GM23338 (cell line): ENCODE measurements at regions not wholly inside any gene's neighbourhood (a gene's known extent, or its start where the extent isn't known, plus 50 kb on each side); places are given as distances from the start of the nearest gene placed in this dataset.

Experiments
- ATAC-seq: fragments of 200-7000 bp; cut with Tn5 transposase; 3 replicates; pipeline ENCODE4 v1.9.1; 2020
- DNase-seq: peaks from one replicate; pipeline ENCODE4 v3.0.0-alpha.2; 2015; ENCODE audit warnings: low spot score
- H2AFZ ChIP-seq: fragments of 200-600 bp; sonication (generic); 2 replicates; pipeline ENCODE4 v1.8.0; 2016; ENCODE audit warnings: antibody characterized with exemption, mild to moderate bottlenecking, moderate library complexity
- H3F3A ChIP-seq: fragments of 200-600 bp; sonication (generic); replicated peaks from 2 replicates; pipeline ENCODE4 v1.8.0; 2017; ENCODE audit warnings: antibody characterized with exemption, mixed run types, low read depth
- H3K27ac ChIP-seq: fragments of 200-600 bp; sonication (generic); 2 replicates; pipeline ENCODE4 v1.6.1; 2016; ENCODE audit warnings: low read depth
- H3K27me3 ChIP-seq: fragments of 200-600 bp; sonication (generic); 2 replicates; pipeline ENCODE4 v1.8.0; 2016; ENCODE audit warnings: mild to moderate bottlenecking, mixed run types, moderate library complexity; ENCODE audit not compliant: insufficient read depth
- H3K36me3 ChIP-seq: fragments of 200-600 bp; sonication (generic); 2 replicates; pipeline ENCODE4 v1.8.0; 2016; ENCODE audit warnings: mild to moderate bottlenecking; ENCODE audit not compliant: insufficient read depth
- H3K4me1 ChIP-seq: fragments of 200-600 bp; sonication (generic); 2 replicates; pipeline ENCODE4 v1.8.0; 2016; ENCODE audit warnings: mild to moderate bottlenecking, moderate library complexity; ENCODE audit not compliant: insufficient read depth
- H3K4me2 ChIP-seq: fragments of 200-600 bp; sonication (generic); 2 replicates; pipeline ENCODE4 v1.7.1; 2017; ENCODE audit warnings: mixed run types
- H3K4me3 ChIP-seq: fragments of 200-600 bp; sonication (generic); 2 replicates; pipeline ENCODE4 v1.6.1; 2016; ENCODE audit warnings: mixed run types
- H3K79me2 ChIP-seq: fragments of 200-600 bp; sonication (generic); replicated peaks from 2 replicates; pipeline ENCODE4 v1.8.0; 2017; ENCODE audit warnings: mild to moderate bottlenecking; ENCODE audit not compliant: insufficient read depth
- H3K9me2 ChIP-seq: fragments of 200-600 bp; sonication (generic); 2 replicates; pipeline ENCODE4 v1.8.0; 2017; ENCODE audit not compliant: insufficient read depth
- H4K20me1 ChIP-seq: fragments of 200-600 bp; sonication (generic); replicated peaks from 2 replicates; pipeline ENCODE4 v1.8.0; 2017; ENCODE audit warnings: mild to moderate bottlenecking; ENCODE audit not compliant: insufficient read depth
- H3K27ac Mint-ChIP-seq: 2 replicates; pipeline ENCODE4 v1.8.0; 2020; ENCODE audit warnings: inconsistent platforms, mild to moderate bottlenecking, moderate library complexity, mixed read lengths
- H3K27me3 Mint-ChIP-seq: 3 replicates; pipeline ENCODE4 v1.8.0; 2022; ENCODE audit warnings: low read depth, mild to moderate bottlenecking, moderate library complexity, mixed read lengths, inconsistent platforms; ENCODE audit not compliant: insufficient read depth, poor library complexity
- H3K36me3 Mint-ChIP-seq: 3 replicates; pipeline ENCODE4 v1.8.0; 2021; ENCODE audit warnings: low read depth, mild to moderate bottlenecking, inconsistent platforms, moderate library complexity, mixed read lengths
- H3K4me1 Mint-ChIP-seq: 3 replicates; pipeline ENCODE4 v1.8.0; 2020; ENCODE audit warnings: mild to moderate bottlenecking, inconsistent platforms, mixed read lengths
- H3K4me3 Mint-ChIP-seq: 3 replicates; pipeline ENCODE4 v1.8.0; 2021; ENCODE audit warnings: moderate library complexity, mild to moderate bottlenecking, inconsistent platforms, mixed read lengths
- H3K9me3 Mint-ChIP-seq: 3 replicates; pipeline ENCODE4 v1.8.0; 2020; ENCODE audit warnings: moderate library complexity, mild to moderate bottlenecking, inconsistent platforms, mixed read lengths
- CTCF ChIP-seq, 2 experiments: fragments of 200-600 bp in 1 of 2; sonication (generic) in 1 of 2; conservative IDR thresholded peaks; 2 replicates each; pipeline versions ENCODE4 v1.5.1 to v1.6.1; 2016 to 2017; ENCODE audit warnings: antibody characterized with exemption in 2 of 2, low read depth in 2 of 2, mild to moderate bottlenecking in 2 of 2, moderate library complexity in 1 of 2
- ETS1 ChIP-seq: IDR thresholded peaks from 2 replicates; pipeline ENCODE4 v1.6.1; 2016; ENCODE audit warnings: antibody characterized with exemption
- EZH2phosphoT487 ChIP-seq: fragments of 200-600 bp; sonication (generic); IDR thresholded peaks from one replicate; pipeline ENCODE4 v1.8.1; 2018; ENCODE audit warnings: antibody characterized with exemption; ENCODE audit not compliant: unreplicated experiment
- JUNB ChIP-seq: IDR thresholded peaks from one replicate; pipeline ENCODE4 v1.6.1; 2016; ENCODE audit warnings: antibody characterized with exemption; ENCODE audit not compliant: unreplicated experiment
- REST ChIP-seq: IDR thresholded peaks from one replicate; pipeline ENCODE4 v1.6.1; 2018; ENCODE audit warnings: antibody characterized with exemption; ENCODE audit not compliant: unreplicated experiment
- STAT1 ChIP-seq: IDR thresholded peaks from one replicate; pipeline ENCODE4 v1.6.1; 2016; ENCODE audit warnings: antibody characterized with exemption; ENCODE audit not compliant: unreplicated experiment
- ZNF114 ChIP-seq: fragments of 250-450 bp; sonication (Bioruptor Pico); IDR thresholded peaks from 2 replicates; pipeline ENCODE4 v1.5.0; 2020; ENCODE audit warnings: mild to moderate bottlenecking, moderate library complexity
- ZNF331 ChIP-seq: fragments of 250-450 bp; sonication (Bioruptor Pico); IDR thresholded peaks from 2 replicates; pipeline ENCODE4 v1.5.0; 2020; ENCODE audit warnings: low read depth, mild to moderate bottlenecking, moderate library complexity
- ZNF462 ChIP-seq: fragments of 250-450 bp; sonication (Bioruptor Pico); IDR thresholded peaks from 2 replicates; pipeline ENCODE4 v1.5.0; 2020; ENCODE audit warnings: mild to moderate bottlenecking, moderate library complexity

- Histone ChIP-seq H3F3A (no peaks in the 10 kb centered on the region), H3K36me3 (no peaks in the 10 kb centered on the region), H3K4me2 (no peak overlapping the region), H3K79me2 (no peaks in the 10 kb centered on the region), H3K4me1 (no peaks in the 10 kb centered on the region), H3K27ac (no peak overlapping the region), H2AFZ (no peak overlapping the region), H3K9me2 (no peaks in the 10 kb centered on the region), H3K27me3 (no peaks in the 10 kb centered on the region), H4K20me1 (no peaks in the 10 kb centered on the region), H3K4me3 (no peak overlapping the region)
- H3K27me3 Mint-ChIP-seq = peaks cover 4% of the 10 kb centered on the region
- no peak for ATAC-seq
- H3K27ac Mint-ChIP-seq = no peak overlapping the region
- H3K36me3 Mint-ChIP-seq = no peaks in the 10 kb centered on the region
- no peak overlapping the region for H3K4me3 Mint-ChIP-seq
- no peak for DNase-seq
- peaks cover 10% of the 10 kb centered on the region; the same call in 2 of the 3 replicates for H3K9me3 Mint-ChIP-seq
- no peaks in the 10 kb centered on the region for H3K4me1 Mint-ChIP-seq
- TF ChIP-seq ZNF331 (CRISPR knock-in tag) (no peak), EZH2phosphoT487 (no peak), CTCF (conservative IDR thresholded peaks at IDR 0.05; ENCODE audit: low read depth in 2 of 2) (no peak), STAT1 (no peak), ZNF114 (CRISPR knock-in tag) (no peak), REST (no peak), JUNB (no peak), ETS1 (no peak), ZNF462 (no peak)
These were observed 449.0 kb downstream of the MATN1 start for GRCh38 chr1:30274173-30274970.
